ENCODE measurements at regions not wholly inside any gene's neighbourhood (a gene's known extent, or its start where the extent isn't known, plus 50 kb on each side); places are given as distances from the start of the nearest gene placed in this dataset.
A peak's percentile ranks its signal among the peaks of the same experiment; 100 is the strongest.

DNA sequence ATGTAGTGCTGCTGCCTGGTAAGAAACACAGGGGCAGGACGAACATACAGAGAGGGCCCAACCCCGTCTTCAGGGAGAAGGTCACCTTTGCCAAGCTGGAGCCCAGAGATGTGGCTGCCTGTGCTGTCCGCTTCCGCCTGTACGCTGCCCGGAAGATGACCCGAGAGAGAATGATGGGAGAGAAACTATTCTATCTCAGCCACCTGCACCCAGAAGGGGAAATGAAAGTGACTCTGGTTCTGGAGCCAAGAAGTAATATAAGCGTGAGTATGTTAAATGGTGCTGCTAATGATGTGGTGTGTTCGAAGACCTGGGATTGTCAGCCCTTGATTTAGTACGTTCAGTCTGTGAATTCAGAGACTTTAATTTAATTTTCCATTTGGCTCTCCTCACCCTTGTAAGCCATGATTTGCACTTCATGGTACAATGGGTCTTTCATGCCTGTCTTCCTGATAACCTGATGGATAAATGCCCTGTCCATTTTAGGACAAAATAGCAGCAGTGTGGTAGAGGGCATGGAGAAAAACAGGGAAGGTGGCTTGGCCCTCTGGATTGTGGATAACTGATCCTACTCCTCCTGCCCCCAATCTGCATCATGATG, 318.9 kb downstream of the SNAPC1 start:
- DNase-seq (ENCODE audit: low read depth in 2 of 3, low spot score in 2 of 3), result peak in 1 of 3 donors; percentile 1

DNA sequence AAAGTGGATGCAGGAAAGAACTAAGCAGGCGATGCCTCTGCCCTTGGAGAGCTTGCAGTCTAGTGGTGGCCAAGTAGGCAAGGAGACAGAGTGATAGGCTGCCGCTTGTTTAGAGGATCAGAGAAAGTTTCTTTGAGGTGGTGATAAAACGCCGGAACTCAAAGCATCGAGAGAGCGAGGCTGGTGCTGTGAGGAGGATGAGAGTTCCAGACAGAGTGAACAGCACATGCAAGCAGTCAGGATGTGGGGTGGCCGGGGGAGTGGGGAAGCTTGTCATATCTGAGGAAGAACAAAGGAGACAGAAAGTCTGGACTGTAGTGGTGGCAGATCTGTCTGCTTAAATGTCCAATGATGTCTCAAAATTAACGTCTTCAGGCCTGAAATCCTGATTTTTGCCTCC, 319.7 kb downstream of the SNAPC1 start:
- DNase-seq (ENCODE audit: low read depth in 2 of 3, low spot score in 2 of 3), result no peak

DNA sequence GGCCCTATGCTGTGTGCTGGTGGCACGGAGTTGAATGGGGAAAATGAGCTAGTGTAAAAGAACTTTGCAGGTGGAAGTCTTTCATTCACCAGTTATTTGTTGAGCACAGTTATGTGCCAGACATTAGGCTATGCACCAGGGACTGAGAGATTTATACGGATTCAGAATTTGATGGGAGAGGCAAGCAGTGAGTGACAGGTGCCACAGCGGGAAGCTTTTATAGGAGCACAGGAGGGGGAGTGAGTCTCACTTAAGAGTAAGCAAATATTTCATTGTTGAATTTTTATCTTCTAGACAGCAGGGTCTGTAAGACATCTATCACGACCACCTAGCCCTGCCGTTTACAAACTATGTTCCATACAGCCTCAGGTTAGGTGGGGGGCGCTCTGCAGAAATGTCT, 320.6 kb downstream of the SNAPC1 start:
- DNase-seq (ENCODE audit: low read depth in 2 of 3, low spot score in 2 of 3), result no peak

DNA sequence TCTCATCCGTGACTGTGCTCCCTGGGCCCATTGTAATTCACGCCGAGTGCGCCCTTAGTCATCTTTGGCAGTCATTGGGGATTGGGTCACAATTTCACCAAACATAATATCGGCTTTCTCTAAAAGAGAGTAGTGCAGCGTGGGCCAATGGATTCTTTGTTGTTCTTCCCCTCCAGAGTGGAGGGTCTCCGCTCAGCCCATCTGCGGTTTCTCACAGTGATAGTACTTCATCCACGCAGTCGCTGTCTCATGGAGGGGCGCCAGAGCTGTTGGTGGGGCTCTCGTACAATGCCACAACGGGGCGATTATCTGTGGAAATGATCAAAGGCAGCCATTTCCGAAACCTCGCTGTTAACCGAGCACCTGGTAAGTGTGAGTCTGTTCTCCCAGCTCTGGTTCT, 321.8 kb downstream of the SNAPC1 start:
- no peak for DNase-seq (ENCODE audit: low read depth in 2 of 3, low spot score in 2 of 3)

DNA sequence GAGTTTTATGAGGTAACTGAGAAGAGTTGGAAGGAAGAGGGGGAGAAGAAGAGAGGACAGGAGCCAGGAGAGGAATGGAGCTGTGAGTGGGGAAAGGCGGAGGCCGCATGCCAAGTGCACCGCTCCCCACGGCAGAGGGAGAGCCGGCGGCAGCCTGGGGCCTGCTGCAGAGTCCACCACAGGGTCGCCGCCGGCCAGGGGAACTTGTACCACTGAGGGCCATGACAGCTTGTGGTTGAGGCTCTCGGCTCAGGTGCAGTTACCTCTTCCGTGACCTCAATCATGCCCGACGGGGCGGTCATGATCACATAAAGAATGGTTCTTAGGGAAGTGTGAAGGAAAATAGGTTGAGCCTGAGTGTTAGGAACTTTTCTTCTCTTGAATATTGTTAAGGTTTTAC, 325.0 kb downstream of the SNAPC1 start:
- DNase-seq (ENCODE audit: low read depth in 2 of 3, low spot score in 2 of 3), result no peak

DNA sequence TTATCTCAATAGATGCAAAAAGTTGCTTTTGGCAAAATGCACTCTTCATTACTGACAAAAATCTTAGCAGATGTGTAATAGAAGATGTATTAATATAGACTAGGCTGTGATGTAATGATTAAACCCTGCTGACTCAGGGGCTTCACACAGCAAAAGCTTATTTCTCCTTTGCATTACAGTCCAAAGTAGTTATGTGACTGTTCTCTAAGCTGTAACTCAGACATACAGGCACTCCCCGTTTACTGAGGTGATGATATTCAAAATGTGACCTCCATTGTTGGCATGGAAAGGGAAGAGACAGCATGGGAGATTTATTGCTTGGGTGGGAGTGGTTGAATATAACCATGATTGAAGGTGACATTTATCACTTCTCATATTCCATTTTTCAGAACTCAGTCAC, 331.5 kb downstream of the SNAPC1 start:
- no peak for DNase-seq (ENCODE audit: low read depth in 2 of 3, low spot score in 2 of 3)

DNA sequence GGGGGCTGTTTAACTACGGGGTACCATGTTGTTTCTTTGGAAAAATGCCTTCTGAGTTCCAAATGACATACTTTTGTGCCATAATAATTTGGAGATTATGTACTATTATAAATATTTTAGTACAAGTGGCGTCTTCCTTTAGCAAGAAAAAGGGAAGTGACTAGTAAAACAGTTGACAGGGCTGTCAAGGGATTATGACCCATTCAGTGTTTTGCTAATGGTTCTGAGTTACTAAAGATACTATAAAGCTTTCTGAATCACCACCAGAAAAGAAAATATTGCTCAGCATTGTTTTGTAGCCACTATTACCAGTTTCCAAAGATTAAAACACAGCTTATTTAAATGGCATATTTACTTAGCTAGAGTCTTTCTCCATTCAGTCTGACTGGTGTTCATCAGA, 334.9 kb downstream of the SNAPC1 start:
- peak in 1 of 3 donors; percentile 28 for DNase-seq (ENCODE audit: low read depth in 2 of 3, low spot score in 2 of 3)

DNA sequence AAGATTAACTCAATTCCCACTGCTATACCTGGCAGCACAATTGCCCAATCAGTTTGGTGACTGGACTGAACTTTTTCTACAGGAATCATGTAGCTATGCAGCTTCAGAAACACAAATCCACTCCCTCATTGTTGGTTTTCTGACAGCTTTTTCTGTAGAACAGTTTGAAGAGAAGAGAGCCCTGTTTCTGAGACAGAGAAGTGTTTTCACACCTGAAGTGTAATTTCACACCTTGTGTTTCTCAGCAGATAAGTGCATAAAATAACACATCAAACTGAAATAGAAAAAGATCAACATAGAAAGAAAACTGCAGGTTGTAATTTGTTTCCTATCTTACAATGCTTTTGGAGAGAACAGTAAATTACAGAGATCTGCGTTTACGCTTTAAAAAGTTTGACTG, 335.6 kb downstream of the SNAPC1 start:
- DNase-seq (ENCODE audit: low read depth in 2 of 3, low spot score in 2 of 3), result no peak

DNA sequence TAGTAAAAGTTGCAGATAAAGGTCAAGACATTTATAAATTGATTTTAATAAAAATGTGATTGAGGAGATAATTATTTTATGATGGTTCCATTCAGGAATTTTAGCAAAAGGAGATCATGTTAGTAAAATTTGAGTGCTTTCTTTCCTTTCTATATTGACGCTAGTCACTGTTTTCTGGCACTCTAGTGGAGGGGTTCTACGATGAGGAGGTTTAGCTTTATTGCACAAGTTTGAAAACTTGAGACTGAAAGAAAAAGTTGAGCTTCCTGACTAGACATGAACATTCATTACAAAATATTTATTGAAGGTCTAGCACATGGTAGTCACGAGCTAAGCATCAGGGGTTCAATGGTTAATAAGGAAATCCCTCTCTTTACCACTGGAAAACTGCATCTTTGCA, 336.1 kb downstream of the SNAPC1 start:
- DNase-seq (ENCODE audit: low read depth in 2 of 3, low spot score in 2 of 3), result no peak

DNA sequence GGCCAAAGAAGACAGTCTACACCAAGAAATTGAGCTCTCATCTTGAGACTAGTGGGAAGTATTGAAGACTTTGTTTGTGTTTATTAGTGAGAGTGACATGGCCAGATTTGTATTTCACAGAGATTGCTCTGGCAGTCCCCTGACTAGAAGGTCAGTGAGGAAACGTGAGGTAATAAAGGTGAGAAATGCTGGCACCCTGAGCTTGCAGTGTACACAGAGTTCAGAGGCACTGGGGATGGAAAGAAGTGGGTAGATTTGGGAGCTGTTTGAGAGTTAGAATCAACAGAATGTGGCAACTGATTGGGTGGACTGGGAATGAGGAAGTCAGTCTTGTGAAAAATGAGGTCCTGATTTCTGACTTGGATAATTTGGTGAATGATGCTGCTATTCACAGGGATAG, 336.9 kb downstream of the SNAPC1 start:
- no peak for DNase-seq (ENCODE audit: low read depth in 2 of 3, low spot score in 2 of 3)

DNA sequence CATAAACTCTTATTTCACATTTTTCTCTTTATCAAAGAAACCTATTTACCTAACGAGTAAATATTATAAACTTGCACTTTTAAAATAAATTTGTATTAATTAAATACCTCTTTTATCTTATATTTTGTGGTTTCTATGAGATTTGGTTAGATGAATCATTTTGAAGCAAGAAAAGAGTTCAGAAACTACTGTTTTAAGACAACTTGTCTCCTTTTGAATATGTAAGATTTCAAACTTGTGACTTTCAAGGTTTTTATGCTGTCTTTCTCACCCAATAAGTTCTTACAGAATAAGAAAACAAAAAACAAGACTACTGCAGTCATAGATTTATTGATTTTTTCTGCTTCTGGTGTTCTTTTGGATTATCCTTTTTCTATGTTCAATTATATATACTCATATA, 339.0 kb downstream of the SNAPC1 start:
- DNase-seq (ENCODE audit: low read depth in 2 of 3, low spot score in 2 of 3), result no peak

DNA sequence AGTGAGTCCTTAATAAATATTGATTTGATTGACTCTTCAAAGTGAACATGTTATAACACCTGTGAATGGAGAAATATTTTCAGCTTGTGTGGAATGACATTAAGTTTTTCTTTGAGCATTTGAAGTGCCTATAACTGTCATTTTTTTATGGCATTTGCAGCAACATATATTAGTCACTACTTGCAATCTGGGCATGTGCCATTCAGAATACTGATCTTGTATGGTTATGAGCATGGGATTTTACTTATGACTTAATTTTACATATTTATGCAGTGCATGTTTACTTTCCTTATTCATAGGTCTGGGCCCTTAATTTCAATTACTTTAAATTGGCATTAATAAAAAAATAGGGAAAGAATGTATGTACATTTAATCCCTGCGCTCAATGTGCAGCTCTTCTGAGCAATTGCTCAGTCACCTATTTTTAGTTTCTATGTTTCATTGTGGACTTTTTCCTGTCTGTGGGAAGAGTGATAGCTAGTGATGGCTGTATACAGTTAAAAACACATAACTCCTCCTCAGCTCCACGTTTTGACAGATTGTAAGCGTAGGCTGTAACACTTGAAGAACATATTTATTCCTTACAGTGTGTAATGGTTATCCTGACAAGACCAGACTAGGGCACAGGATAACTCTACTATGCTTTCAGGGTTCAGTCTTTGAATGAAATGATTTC, 339.6 kb downstream of the SNAPC1 start:
- DNase-seq (ENCODE audit: low read depth in 2 of 3, low spot score in 2 of 3), result no peak

DNA sequence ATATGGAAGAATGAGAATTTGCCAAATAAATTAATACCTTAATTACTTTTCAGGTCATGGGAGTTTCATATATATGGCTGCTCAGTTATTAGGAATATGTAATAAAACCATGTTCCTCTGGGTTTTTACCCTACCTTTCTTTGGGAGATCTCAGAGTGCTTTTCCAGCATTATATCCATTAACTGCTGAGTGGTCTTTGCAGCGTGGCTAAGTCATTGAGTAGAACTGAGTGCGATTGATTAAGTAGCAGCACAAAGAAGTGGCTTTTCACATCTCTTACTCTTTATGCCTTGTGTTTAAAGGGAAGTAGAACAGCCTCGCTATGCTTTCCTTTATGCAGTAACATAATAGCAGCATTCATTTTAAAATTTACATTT, 340.1 kb downstream of the SNAPC1 start:
- DNase-seq (ENCODE audit: low read depth in 2 of 3, low spot score in 2 of 3), result no peak

DNA sequence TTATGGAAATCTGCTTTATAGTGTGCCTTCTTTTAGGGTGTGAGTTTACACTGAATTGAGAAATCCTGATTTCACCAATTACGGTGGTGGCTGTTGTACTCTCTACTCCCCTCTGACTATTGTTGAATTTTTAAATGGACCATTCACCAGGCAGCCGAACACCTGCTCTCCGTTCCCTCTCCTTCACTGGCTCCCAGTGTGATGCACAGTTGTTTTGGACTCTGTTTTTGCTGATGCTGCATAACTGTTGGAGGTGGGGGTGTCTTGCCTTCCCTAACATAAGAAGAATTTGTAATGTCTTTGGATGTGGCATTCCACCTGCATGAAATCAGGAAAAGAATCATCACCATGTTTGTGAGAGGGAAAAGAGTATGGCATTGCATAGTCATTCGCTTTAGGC, 341.2 kb downstream of the SNAPC1 start:
- no peak for DNase-seq (ENCODE audit: low read depth in 2 of 3, low spot score in 2 of 3)

DNA sequence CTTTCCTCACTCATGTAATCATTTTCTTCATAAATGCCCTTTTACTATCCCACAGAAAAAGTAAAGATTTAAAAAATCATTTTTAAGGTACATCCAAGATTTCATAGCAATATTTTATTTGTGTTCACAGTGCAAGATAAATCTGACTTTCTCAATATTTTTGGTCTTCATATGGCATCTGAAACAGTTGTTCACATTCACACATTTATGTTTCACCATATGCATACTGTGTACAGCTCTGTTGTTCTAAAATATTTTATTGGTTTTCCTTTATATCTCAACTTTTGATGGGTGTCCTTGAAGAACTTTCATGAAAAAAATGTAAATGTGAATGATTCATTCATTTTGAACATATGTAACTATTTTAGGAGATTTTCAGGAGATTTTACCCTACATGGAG, 348.7 kb downstream of the SNAPC1 start:
- DNase-seq (ENCODE audit: low read depth in 2 of 3, low spot score in 2 of 3), result no peak

DNA sequence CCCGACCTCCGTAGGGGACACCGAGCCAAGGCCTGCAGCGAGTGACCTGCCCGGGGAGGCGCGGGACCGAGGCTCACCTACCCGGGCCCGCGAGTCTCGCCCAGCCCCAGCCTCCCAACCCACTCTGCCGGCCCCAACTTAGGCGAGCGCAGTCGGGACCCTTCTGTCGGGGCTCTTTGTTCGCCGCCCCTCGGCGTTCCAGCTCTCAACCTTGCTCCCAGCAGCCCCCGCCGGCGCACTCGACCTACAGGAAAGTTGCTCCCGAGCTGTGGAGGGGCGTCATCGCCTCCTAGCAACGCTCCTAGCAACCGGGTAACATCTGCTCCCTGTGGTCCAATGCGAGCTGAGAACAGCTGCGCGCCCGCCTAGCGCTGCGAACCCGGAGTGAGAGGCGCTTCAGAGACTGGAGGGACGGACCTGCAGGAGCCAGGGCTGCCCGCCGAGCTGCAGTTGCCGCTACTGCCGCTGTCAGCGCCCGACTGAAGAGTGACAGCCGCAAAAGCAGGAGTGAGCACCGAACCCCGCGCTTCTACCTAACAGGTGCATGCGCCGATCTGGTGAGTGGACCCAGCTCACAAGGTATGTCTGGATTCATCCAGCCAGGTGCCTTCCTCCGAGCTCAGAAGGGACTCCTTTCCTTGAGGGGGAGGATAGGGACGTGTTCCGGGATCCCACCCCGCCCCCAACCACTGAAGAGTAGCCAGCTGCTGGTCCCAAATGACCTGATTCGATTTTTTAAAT, 355.0 kb downstream of the SNAPC1 start:
- DNase-seq (ENCODE audit: low read depth in 2 of 3, low spot score in 2 of 3), result peak in 2 of 3 donors; percentile 67 to 71

DNA sequence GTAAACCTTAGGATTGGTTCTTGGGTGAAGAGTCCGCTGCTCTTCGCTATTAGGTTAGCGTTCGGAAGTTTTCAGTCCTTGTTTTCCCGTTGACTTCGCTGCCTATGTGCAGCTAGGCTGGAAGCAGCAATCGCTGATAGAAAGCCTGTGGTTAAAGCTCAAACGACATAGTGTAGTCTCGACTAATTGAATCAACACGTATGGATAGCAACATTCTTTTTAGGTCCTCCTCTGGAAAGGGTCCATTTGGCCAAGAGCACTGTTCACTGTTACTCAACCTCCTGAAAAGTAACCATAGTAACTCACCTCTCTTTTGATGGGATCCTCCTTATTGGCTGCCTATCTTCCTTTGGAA, 355.5 kb downstream of the SNAPC1 start:
- DNase-seq (ENCODE audit: low read depth in 2 of 3, low spot score in 2 of 3), result no peak

DNA sequence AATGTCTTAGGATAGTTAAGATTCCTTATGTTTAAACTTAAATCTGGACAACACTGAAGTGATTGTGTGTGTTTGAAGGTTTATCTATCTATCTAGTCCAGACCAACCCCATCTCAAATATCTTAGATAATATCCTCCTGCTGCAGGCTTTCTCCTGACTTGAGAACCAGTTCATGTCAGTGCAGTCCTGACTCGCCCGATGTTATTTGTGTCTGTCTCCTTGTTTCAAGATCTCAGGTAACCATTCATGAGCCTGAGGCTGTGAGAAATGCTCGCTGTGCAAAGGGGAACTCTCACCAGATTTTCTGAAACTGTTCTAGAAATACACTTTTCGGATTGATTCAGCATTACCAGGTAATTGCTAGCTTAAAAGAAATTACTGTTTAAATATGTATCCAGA, 356.2 kb downstream of the SNAPC1 start:
- DNase-seq (ENCODE audit: low read depth in 2 of 3, low spot score in 2 of 3), result no peak

DNA sequence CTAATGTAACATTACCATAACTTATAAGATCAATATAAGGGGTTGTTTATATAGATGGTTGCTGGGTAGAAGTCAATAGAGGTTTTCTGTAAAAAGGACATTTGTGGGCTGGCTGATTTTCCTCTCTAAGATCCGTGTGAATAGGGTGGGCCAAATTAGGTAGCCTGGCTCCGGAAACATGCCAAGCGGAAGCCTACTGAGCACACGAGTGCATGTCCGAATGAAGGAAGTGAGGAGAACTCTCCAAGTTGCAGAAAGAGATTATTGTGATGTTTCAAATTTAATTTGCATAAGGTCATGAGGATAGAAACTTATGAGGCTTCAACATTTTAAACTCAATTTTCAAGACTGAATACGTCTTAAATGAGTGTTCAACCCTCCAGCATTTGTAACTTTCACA, 356.7 kb downstream of the SNAPC1 start:
- DNase-seq (ENCODE audit: low read depth in 2 of 3, low spot score in 2 of 3), result no peak

DNA sequence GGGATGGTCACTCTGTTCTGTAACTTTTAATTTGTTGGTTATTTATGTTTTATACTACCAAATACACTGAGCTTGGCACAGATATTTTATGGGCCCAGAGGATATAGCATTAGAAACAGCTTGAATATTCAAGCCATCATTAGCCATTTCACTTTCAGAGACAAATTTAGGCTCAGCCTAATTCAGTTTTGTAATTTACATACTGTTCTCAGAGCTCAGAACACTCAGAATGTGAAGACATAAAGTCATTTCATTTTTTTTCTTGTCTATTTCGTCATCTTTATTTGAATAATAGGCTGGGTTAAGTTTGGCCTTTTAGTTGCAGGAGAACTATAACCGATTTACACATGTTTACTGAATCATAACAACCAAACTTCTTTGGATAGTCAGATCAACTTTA, 361.7 kb downstream of the SNAPC1 start:
- DNase-seq (ENCODE audit: low read depth in 2 of 3, low spot score in 2 of 3), result no peak

DNA sequence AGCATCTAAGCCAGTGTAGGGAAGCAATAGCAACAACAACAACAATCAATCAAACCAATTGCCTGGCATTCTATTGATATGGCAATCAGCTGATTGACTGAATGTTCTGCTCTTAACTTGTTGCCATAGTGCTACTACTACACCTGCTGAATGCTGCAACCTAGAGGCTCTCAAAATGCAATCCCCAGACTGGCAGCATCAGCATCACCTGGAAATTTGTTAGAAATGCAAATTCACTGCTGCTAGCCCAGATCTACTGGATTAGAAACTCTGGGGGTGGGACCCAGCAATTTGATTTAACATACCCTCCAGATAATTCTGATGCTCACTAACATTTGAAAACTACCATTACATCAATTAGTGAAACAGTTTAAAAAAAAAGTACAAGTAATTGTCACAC, 363.6 kb downstream of the SNAPC1 start:
- DNase-seq (ENCODE audit: low read depth in 2 of 3, low spot score in 2 of 3), result no peak

DNA sequence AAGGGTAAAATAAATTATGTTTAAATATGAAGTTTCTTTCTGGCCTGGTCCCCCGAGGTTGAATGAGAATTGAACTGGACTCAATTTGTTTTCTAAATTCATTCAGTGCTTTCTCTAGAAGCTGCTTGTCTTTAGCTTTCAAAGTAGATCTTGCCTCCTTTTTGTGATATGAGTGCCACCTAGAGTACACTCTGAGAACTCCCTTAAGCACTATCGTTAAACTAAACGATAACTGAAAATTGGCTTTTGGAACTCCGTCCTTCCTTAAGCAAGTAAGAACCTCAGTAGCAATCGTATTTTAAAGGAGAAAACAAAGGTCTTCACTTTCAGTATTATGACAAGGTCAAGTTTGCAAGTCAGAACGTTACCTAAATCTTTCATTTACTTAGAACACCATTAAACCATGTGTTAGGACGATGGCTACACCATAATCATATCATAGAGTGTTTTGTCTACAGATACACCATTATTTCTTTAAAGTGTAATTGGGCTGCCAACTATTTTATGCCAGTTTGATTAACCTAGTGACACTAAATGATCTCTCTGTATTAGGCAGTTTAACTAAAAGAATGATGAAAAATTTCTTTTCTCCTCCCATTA, 364.8 kb downstream of the SNAPC1 start:
- DNase-seq (ENCODE audit: low read depth in 2 of 3, low spot score in 2 of 3), result peak in 2 of 3 donors; percentile 38 to 67

All from hematopoietic multipotent progenitor cell (in vitro differentiated cells).